Subcutaneous abdominal adipose tissue (tissue), 5 donors: ENCODE measurements at regions not wholly inside any gene's neighbourhood (a gene's known extent, or its start where the extent isn't known, plus 50 kb on each side); places are given as distances from the start of the nearest gene placed in this dataset.
"Not testable (repeated sequence)": the region's sequence is repeated elsewhere in the genome, so short reads cannot be mapped to it uniquely, and the experiment has no call there.

Experiments
- H3K27ac ChIP-seq: one replicate; pipeline ENCODE4 v1.7.0; 2013; ENCODE audit warnings: low read depth, mild to moderate bottlenecking, inconsistent platforms, low read length, moderate library complexity
- H3K27me3 ChIP-seq, 5 donors: one replicate each; pipeline ENCODE4 v1.7.0; 2013; ENCODE audit warnings: low read length in 5 of 5, inconsistent platforms in 1 of 5; ENCODE audit not compliant: control insufficient read depth in 5 of 5, insufficient read depth in 4 of 5
- H3K36me3 ChIP-seq, 5 donors: one replicate each; pipeline ENCODE4 v1.7.0; 2013; ENCODE audit warnings: low read length in 5 of 5; ENCODE audit not compliant: control insufficient read depth in 5 of 5, insufficient read depth in 5 of 5
- H3K4me1 ChIP-seq, 5 donors: one replicate each; pipeline ENCODE4 v1.7.0; 2013; ENCODE audit warnings: low read length in 5 of 5, mild to moderate bottlenecking in 3 of 5, moderate library complexity in 1 of 5; ENCODE audit not compliant: control insufficient read depth in 5 of 5, insufficient read depth in 5 of 5
- H3K4me3 ChIP-seq, 5 donors: one replicate each; pipeline ENCODE4 v1.7.0; 2013; ENCODE audit warnings: low read length in 5 of 5, low read depth in 1 of 5
- H3K9ac ChIP-seq, 5 donors: one replicate each; pipeline ENCODE4 v1.7.0; 2013; ENCODE audit warnings: low read length in 5 of 5, mild to moderate bottlenecking in 4 of 5, moderate library complexity in 3 of 5
- H3K9me3 ChIP-seq, 5 donors: one replicate each; pipeline ENCODE4 v1.7.0; 2013; ENCODE audit warnings: low read length in 5 of 5; ENCODE audit not compliant: control insufficient read depth in 5 of 5
- donor health status: healthy.
- donor health status: healthy.
- donor health status: healthy.
- donor health status: healthy.
- donor health status: healthy.

- not testable (repeated sequence) for H3K36me3 ChIP-seq, H3K4me1 ChIP-seq, H3K9me3 ChIP-seq, H3K27ac ChIP-seq, H3K4me3 ChIP-seq, H3K27me3 ChIP-seq, H3K9ac ChIP-seq
These were observed 87.6 kb upstream of the NBPF20 start for GRCh38 chr1:145513017-145513416.

GRCh38 chr1:145508053-145508452 lies 82.7 kb upstream of the NBPF20 start:
- not testable (repeated sequence) for H3K36me3 ChIP-seq, H3K27me3 ChIP-seq, H3K9me3 ChIP-seq, H3K4me1 ChIP-seq, H3K9ac ChIP-seq, H3K4me3 ChIP-seq, H3K27ac ChIP-seq

GRCh38 chr1:145505663-145506647 lies 80.6 kb upstream of the NBPF20 start:
- not testable (repeated sequence) for H3K4me3 ChIP-seq, H3K9ac ChIP-seq, H3K36me3 ChIP-seq

GRCh38 chr1:145504834-145505413 lies 79.5 kb upstream of the NBPF20 start:
- H3K9me3 ChIP-seq, H3K9ac ChIP-seq, H3K4me1 ChIP-seq, H3K4me3 ChIP-seq, H3K27ac ChIP-seq, H3K36me3 ChIP-seq, H3K27me3 ChIP-seq: not testable (repeated sequence)

More at GRCh38 chr1:145505663-145506647, 80.6 kb upstream of the NBPF20 start:
- H3K9me3 ChIP-seq, H3K27me3 ChIP-seq, H3K4me1 ChIP-seq, H3K27ac ChIP-seq: not testable (repeated sequence)

GRCh38 chr1:145504310-145504709 lies 78.9 kb upstream of the NBPF20 start:
- not testable (repeated sequence) for H3K9ac ChIP-seq, H3K36me3 ChIP-seq, H3K4me3 ChIP-seq, H3K9me3 ChIP-seq, H3K27ac ChIP-seq, H3K27me3 ChIP-seq, H3K4me1 ChIP-seq

GRCh38 chr1:145500251-145500650 lies 74.8 kb upstream of the NBPF20 start:
- H3K27ac ChIP-seq, H3K4me1 ChIP-seq, H3K9ac ChIP-seq, H3K4me3 ChIP-seq, H3K27me3 ChIP-seq, H3K9me3 ChIP-seq, H3K36me3 ChIP-seq: not testable (repeated sequence)

- H3K27me3 ChIP-seq, H3K9ac ChIP-seq, H3K9me3 ChIP-seq, H3K27ac ChIP-seq, H3K36me3 ChIP-seq, H3K4me3 ChIP-seq, H3K4me1 ChIP-seq: not testable (repeated sequence)
These were observed 69.9 kb upstream of the NBPF20 start for GRCh38 chr1:145495077-145495871.

- H3K4me3 ChIP-seq, H3K27me3 ChIP-seq, H3K4me1 ChIP-seq, H3K9ac ChIP-seq, H3K36me3 ChIP-seq, H3K9me3 ChIP-seq, H3K27ac ChIP-seq: not testable (repeated sequence)
These were observed 63.0 kb upstream of the NBPF20 start for GRCh38 chr1:145488193-145488933.

GRCh38 chr1:145487156-145487555 lies 61.8 kb upstream of the NBPF20 start:
- H3K4me1 ChIP-seq, H3K27me3 ChIP-seq, H3K36me3 ChIP-seq, H3K9me3 ChIP-seq, H3K9ac ChIP-seq, H3K27ac ChIP-seq: not testable (repeated sequence)
- H3K4me3 ChIP-seq, result peak overlapping the region in 1 of 5 donors; percentile 37
